ENCODE measurements at regions not wholly inside any gene's neighbourhood (a gene's known extent, or its start where the extent isn't known, plus 50 kb on each side); places are given as distances from the start of the nearest gene placed in this dataset.

- no peak for DNase-seq
Observed at GRCh38 chr3:118011910-118012309, 1022.7 kb downstream of the IGSF11 start.

- no peak for DNase-seq
Observed at GRCh38 chr3:118029049-118029448, 1005.6 kb downstream of the IGSF11 start.

GRCh38 chr3:118036215-118036614 is 998.4 kb downstream of the IGSF11 start:
- DNase-seq, result no peak

- no peak for DNase-seq
Observed at GRCh38 chr3:118055381-118055780, 979.3 kb downstream of the IGSF11 start.

- DNase-seq, result no peak
Observed at GRCh38 chr3:118057086-118057485, 977.6 kb downstream of the IGSF11 start.

GRCh38 chr3:118059096-118059495 is 975.5 kb downstream of the IGSF11 start:
- no peak for DNase-seq

- no peak for DNase-seq
Observed at GRCh38 chr3:118067439-118067838, 967.2 kb downstream of the IGSF11 start.

- DNase-seq, result no peak
Observed at GRCh38 chr3:118075873-118076272, 958.8 kb downstream of the IGSF11 start.

GRCh38 chr3:118077332-118077731 is 957.3 kb downstream of the IGSF11 start:
- no peak for DNase-seq

GRCh38 chr3:118080889-118081288 is 953.8 kb downstream of the IGSF11 start:
- no peak for DNase-seq

- DNase-seq, result no peak
Observed at GRCh38 chr3:118088696-118089095, 946.0 kb downstream of the IGSF11 start.

GRCh38 chr3:118089563-118089962 is 945.1 kb downstream of the IGSF11 start:
- no peak for DNase-seq

- DNase-seq, result no peak
Observed at GRCh38 chr3:118097226-118097625, 937.4 kb downstream of the IGSF11 start.

GRCh38 chr3:118097660-118098059 is 937.0 kb downstream of the IGSF11 start:
- no peak for DNase-seq

- no peak for DNase-seq
Observed at GRCh38 chr3:118098827-118099226, 935.8 kb downstream of the IGSF11 start.

- no peak for DNase-seq
Observed at GRCh38 chr3:118101891-118102290, 932.8 kb downstream of the IGSF11 start.

GRCh38 chr3:118102737-118103136 is 931.9 kb downstream of the IGSF11 start:
- no peak for DNase-seq

GRCh38 chr3:118108201-118108600 is 926.4 kb downstream of the IGSF11 start:
- no peak for DNase-seq

- no peak for DNase-seq
Observed at GRCh38 chr3:118108769-118109168, 925.9 kb downstream of the IGSF11 start.

- no peak for DNase-seq
Observed at GRCh38 chr3:118110211-118110610, 924.4 kb downstream of the IGSF11 start.

GRCh38 chr3:118116991-118117390 is 917.7 kb downstream of the IGSF11 start:
- no peak for DNase-seq

GRCh38 chr3:118126751-118127150 is 907.9 kb downstream of the IGSF11 start:
- no peak for DNase-seq

GRCh38 chr3:118127992-118128391 is 906.7 kb downstream of the IGSF11 start:
- DNase-seq, result no peak

GRCh38 chr3:118128886-118129285 is 905.8 kb downstream of the IGSF11 start:
- DNase-seq, result no peak

- DNase-seq, result no peak
Observed at GRCh38 chr3:118137778-118138177, 896.9 kb downstream of the IGSF11 start.

GRCh38 chr3:118144919-118145318 is 889.7 kb downstream of the IGSF11 start:
- DNase-seq, result no peak

Data from inflammatory macrophage treated with lipopolysaccharide for 4 hours (primary cell).